NCI-H526 treated with DMSO at 0.1 percent for 48 hours (cell line): ENCODE measurements at regions not wholly inside any gene's neighbourhood (a gene's known extent, or its start where the extent isn't known, plus 50 kb on each side); places are given as distances from the start of the nearest gene placed in this dataset.

ENCODE experiments used
- DNase-seq: peaks from one replicate; lab custom pipeline; 2025; lab: John Stamatoyannopoulos, UW

DNA sequence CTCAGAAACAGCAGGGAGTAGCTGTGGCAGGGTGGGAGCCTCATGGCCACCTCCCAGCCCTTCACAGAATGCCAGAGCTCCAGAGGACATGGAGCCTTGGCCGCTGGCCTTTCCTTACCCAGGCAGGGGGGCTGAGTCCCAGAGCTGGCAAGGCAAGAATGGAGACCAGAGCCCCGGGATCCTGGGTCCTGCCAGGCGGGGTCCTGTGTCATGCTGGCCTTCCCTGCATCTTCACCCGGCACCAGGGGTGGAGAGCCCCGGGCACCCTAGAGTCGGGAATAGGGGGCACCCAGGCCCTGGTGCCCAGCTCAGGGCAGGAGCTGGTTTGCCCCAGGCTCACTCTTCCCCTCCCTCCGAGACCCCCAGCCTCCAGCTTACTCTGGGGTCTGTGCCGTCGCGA is 519.9 kb downstream of the TBC1D22A start:
- DNase-seq, result no peak

DNA sequence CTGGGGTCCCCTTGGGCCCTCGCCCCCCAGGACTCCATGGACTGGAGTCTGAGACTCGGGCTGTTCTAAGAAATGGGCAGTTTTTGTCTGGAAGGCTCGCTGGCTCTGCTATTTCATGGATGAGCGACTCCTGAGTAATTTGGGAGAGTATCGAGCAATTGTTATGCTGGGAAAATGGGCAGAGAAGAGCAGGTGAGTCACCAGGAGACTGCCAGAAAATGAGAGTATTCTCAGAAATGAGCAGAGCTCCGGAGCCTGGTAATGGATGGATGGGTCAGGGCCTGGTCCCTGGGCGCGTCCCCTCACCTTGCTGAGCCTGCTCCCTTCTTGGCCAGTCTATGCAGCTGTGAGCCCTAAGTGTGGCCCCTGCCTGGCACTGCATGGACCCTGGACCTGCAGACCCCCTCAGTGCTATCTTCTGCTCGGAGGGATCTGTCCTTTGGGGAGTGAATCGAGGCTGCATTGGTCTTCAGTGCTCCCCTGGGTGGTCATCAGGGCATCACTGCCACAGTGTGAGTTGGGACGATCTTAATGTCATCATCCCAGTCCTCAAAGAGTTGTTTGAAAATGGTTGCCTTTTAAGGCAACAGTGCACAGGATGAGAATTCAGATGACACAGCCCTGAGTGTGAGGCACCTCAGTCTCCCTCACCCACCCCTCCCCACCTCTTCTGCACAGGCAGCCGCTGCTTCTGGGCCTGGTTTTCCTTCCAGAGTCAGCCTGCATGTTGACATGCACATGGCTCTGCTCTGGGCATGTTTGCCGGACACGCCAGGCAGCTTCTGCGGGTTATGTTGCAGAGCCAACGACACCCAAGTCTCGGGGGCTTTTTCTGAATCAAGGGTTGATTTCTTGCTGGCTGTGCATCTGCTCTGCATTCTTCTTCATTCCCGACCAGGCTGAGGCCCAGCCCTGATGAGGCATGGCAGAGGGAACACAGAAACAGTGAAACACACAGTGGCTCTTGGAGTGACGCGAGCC is 519.0 kb downstream of the TBC1D22A start:
- DNase-seq, result no peak

DNA sequence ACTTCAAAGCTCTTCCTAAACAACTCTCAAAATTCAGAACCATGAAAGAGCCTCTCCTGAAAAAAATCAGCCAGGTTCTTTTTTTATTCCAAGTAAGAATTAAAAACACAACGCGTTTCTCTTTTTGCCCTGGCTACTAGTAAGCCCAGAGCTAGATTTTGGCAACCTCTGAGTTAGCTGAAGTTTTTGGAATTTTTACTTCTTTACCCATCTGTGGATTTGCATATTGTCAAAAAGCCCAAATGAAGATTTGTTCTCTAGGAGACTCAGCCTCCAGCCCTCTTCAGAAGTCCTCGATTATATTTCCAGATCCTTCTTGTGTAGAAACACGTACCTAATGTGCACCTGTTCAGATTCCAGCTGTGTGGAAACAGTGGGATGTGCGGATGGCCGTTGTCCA is 517.9 kb downstream of the TBC1D22A start:
- no peak for DNase-seq

DNA sequence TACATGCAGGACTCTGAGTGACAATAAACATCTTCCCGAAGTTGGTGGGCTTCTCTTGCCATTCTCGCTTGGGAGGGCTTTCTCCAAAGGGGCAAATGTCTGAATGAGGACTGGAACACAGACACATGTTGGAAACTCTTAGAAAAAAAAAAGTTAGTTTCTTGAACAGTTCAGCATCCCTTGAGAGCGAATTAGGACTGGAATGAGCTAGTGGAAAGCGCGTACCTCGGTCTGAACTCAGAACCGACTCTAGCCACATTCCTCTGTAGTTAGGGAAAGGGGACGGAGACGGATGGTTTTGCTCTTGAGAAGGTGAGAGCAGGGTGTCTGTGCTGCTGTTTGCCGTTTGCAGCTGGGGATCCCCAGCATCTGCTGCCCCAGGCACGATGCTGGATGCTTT is 517.3 kb downstream of the TBC1D22A start:
- no peak for DNase-seq

DNA sequence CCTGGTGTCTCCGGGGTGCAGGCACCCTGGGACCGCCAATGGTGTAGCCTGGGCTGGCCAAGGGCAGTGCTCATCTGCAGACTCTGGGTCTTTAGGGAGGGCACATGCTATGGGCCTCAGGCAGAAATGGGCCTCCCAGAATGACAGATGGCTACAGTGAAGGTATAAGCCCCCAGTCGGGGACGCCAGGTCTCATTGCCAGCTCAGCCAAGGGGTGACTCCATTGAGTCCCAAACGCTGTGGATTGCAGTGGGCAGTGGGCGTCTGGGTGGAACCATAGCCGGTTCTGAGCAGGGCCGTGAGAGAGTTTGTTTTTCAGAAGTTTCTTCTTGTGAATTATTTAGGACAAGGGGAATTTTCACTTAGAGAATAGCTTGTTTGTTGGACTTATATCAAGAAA is 516.9 kb downstream of the TBC1D22A start:
- DNase-seq, result no peak

DNA sequence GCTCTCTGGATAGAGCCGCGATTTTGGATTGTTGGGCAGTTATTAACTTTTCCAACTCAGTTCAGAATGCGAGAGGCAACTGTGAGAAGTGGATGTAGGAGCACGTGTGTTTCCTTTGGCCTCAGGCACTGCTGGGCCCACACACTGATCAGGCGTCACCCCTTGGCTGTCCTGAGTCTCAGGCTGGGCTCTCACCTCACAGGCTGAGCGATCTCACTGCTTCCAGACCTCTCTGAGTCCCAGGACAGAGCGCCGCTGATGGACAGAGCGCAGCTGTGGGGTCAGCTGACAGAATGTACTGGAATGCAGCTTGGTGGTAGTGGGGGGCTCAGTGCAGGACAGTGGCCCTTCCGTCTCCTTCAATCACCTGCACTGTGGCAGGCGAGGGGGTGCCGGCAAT is 516.2 kb downstream of the TBC1D22A start:
- no peak for DNase-seq

DNA sequence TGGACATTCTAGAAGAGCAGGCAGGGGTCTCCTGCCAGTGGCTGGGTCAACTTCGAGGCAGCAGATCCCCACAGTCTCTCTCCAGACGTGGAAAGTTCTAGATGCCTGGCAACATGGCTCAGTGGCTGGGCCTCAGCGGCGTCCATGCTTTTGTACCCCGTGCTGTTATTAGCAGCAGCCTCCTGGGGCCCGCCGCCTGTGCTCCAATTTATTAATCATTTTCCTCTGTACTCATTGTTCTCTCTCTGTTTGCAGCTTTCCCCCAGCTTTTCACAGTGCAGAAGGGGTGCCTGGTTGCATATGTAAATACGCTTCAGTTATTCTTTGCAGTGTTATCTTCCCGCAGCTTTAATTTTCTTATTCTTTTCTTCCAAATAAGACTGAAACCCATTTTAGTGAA is 515.1 kb downstream of the TBC1D22A start:
- no peak for DNase-seq

DNA sequence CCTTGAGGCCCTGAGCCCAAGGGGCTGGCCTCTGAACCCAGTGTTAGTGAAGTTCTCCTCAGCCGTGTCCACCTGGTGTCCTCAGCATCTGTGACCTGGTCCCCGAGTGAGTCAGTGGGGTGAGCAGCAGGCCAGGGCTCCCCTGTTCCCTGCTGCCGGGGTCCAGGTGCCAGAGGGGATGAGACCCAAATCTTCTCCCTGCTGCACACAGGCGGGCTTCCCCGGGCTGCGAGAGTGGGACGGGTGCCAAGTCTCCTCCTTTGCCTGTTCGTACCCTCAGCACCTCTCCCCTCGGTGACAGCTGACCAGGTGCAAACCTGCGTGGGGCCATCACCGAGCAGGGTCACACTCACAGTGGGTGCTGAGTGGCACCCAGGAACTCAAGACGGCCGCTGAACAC is 514.5 kb downstream of the TBC1D22A start:
- no peak for DNase-seq

DNA sequence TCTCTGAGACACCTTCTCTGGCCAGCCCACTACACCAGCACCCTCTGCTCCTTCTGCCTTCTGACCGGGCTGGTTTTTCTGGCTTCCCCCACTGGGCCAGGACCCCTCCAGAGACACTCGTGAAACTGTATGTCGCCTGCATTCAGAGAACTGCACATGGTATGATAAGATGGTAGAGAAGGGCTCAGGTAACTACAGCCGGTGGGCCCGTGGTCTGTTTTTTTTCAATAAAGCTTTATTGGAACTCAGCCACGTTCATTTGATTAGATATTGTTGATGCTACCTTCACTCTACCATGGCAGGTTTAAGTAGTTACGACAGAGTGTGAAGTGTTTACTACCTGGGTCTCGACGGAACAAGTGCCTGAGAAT is 514.0 kb downstream of the TBC1D22A start:
- DNase-seq, result no peak

DNA sequence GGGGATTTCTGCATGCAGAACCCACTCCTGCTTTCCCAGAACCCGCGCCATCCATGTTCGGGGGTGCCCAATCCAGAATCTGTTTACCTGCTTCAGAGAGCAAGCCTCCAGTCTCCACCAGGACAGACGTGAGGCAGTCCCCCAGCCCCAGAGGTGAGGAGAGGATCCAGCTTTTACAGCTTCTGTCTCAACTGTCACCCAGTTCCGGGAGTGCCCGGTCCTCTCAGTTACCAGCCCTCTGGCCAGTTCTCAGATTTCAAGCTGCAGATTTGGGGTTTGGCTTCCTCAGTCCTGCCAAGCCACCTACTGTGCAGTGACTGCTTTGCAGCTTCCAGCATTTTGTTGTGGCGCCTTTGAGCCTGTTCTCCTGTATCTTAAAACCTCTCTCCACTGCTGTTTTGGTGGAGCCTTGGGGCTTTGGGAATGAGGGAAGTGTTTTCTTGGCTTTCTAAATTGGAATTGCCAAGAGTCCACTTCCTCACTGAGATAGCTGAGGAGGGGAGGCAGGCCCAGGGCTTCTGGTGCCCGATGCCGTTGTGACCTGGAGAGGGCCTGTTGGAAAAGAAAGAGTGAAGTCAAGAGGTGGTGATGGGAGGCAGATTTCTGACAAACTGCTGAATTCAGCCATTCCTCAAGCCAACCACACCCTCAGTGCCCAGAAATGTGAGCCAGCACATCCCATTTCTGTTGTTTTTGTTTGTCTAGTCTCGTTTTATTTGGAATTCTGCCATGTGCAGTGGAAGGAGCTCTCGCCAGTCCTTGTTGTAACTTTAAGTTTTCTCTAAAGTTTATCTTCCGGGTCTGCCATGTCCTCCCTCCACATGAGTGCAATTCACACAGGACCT is 513.4 kb downstream of the TBC1D22A start:
- DNase-seq, result no peak

DNA sequence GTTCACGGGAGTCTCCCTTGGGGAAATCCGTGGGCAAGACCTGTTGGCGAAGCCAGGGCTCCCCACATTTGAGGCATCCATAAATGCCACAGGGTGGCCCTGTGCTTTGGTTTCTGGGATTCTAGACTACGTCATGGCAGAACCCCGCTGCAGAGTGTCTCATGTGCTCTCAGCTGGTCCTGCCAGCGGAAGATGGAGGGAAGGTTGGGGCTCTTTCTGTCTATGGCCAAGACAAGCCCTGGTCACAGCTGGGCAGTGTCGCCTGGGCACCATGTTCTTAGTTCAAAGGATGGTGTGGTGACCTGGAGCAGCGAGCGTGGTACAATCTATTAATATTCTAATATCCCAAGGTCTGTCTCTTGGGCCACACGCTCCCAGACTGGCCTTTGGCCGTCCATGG is 511.7 kb downstream of the TBC1D22A start:
- DNase-seq, result no peak

DNA sequence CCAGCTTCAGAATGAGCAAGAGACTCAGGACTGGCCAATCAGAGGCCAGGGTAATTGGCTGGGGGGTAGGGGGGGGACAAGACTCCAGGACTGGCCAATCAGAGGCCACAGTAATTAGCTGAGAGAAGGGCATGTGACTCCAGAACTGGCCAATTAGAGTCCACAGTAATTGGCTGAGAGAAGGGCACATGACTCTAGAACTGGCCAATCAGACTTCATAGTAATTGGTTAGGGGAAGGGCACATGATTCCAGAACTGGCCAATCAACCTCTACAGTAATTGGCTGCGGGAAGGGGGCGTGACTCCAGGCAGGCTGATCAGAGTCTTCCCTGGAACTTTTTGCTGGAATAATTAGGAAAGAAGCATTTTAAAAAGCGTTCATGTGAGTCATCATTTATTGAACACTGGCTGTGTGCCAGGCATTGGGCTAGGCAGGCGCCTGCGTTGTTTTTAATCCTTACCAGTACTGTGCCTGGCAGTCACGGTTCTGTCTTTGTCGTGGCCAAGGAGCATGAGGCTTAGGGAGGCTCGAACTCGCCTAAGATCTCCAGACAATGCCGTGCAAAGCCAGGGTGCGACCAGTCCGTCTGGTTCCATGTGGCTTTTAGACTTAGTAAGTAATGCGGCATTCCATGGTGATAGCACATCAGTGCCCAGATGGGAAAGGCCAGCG is 508.1 kb downstream of the TBC1D22A start:
- DNase-seq, result no peak

DNA sequence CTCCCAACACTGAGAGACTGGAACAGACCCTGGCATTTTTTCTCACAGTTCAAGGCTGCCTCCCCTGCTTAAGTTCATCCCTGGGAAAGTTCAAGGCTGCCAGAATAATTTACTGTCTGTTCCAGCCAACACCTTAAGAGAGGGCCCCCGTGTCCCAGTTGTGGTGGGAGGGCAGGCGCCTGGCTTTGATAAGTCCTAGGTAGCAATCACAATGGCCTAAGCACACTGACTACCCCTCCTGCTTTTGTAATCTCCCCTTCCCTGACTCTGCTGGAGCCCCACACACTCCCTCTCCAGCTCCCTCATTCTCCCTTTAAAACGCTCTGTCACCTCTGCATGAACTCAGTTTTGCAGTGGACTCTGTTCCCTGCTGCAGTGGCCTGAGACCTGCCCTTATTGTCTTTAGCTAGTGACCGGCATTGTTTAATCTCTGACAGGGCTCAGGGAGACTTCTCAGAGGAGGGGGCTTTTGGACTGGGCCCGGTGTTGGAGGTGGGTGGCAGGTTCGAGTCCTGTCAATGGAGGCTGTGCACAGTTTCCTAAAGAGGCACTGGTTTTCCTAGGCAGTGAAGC is 507.2 kb downstream of the TBC1D22A start:
- no peak for DNase-seq

DNA sequence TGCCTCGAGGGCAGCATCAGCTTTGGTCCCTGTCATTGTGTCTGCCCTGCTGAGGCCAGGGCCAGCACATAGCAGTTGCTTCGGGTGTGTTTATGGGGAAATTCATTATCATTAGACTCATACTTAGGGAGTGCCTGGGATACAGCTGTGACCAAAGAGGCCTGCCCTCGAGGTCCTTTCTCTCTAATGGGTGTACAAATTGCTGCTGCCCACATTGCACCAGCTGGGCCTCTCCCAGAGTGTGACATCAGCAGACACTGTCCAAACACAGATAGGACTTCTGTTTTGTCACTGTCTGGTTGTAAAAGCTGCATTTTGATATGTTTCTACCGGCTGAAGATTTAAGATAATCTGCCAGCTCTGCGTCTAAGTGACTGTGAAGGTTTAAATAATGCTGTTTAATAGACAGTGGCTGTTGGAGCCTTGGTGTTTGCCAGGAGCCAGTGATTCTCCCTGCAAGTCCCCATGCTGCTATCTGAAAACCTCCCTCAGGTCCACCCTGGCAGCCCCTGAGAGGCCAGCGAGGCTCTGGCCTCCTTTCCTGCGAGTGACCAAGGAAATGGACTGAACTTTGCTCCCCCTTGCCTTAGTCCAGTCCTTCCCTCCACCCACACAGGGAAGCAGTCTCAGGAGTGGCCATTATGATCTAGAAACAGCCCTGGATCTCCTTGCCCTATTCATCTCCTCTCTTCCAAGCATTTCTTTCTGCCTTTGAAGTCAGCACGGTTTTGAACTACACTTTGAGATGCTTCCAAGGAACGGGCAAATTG is 505.2 kb downstream of the TBC1D22A start:
- DNase-seq, result no peak

DNA sequence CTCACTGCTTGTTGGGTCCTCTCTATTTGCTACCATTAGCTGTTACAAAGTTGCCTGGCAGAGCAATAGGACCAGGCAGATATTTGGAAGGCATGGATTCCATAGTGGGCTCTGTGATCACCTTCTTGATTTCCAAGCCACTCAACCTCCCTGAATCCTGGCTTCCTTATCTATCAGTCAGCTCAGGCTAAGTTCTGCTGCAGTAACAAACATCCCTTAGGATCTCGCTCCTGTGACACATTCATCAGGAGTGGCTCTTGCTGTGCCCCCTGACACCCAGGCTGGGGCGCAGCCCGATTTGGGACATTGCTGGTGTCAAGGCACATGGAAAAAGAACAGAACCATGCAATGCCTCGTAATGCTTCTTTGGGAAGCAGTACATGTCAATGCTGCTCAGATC is 503.9 kb downstream of the TBC1D22A start:
- DNase-seq, result no peak

DNA sequence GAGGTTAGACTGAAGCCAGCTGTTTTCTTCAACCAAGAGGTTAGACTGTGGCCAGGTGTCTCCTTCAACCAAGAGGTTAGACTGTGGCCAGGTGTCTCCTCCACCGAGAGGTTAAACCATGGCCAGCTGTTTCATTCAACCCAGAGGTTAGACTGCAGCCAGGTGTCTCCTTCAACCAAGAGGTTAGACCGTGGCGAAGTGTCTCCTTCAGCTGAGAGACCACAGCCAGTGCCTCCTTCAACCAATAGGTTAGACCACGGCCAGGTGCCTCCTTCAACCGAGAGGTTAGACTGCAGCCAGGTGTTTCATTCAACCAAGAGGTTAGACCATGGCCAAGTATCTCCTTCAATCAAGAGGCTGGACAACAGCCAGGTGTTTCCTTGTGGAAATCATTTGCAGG is 498.1 kb downstream of the TBC1D22A start:
- DNase-seq, result no peak

DNA sequence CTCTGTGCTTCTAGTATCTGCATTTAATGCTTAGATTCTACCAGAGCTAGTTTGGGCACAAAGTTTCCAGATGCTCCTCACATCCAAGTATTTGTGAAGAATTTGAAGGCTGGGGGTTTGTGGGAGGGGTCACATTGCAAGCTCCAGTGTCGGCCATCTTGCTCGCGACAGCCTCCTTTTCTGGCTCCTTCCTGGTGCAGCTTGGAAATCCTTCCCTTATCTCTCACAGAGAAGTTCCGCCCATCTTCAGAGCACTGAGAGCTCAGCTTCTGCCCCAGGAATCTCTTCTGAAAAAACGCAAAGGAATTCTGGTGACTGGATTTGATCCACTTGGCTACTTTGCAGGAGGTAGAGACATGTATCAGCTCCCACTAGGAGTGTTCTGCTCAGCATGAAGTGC is 497.5 kb downstream of the TBC1D22A start:
- no peak for DNase-seq

DNA sequence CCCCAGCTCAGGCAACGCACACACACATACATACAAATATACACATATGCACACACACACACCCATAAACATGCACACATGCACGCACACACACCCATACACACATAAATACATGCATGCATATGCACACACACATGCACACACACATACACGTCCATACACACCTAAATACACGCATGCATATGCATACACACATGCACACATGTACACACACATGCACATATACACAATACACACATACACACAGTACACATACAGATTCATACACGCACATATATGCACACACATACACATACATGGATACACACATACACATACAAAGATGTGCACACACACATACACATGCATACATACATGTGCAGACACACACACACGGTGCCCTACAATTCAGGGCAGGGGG is 496.6 kb downstream of the TBC1D22A start:
- no peak for DNase-seq

DNA sequence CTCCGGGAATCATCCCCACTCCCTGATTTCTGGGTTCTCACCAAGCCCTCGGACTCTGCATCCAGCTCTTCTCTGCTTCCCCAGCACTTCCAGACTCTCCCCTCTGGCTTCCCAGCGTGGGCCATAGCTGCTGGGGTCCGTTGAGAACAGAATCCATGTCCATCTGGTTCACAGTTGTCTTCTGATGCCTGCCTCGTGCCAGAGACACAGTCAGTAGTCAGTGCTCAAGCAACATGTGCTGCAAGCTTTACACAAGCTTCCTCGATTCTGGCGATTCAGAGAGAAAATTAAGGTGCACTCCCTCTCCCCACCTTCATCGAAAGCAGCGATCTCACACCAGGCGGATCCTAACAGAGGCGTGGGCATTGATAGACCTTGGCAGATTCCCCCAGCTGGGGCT is 495.5 kb downstream of the TBC1D22A start:
- DNase-seq, result no peak

DNA sequence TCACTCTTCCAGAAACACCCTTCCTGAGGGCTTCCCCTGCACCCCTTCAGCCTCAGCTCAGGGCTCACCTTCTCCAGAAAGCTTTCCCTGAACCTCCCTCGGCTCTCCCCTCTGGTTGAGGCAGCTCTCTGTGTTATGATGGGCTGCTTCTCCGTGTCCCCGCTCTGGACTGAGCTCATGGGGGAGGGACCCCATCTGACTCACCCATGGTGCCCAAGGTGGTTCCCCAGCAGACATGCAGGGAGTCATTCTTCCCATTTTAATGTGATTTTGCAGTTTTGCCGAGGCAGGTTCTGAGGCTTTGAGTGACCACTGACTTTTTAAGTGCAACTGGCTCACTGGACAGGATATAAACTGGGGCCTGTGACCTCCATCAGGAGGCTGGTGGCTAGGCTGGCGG is 495.1 kb downstream of the TBC1D22A start:
- no peak for DNase-seq

DNA sequence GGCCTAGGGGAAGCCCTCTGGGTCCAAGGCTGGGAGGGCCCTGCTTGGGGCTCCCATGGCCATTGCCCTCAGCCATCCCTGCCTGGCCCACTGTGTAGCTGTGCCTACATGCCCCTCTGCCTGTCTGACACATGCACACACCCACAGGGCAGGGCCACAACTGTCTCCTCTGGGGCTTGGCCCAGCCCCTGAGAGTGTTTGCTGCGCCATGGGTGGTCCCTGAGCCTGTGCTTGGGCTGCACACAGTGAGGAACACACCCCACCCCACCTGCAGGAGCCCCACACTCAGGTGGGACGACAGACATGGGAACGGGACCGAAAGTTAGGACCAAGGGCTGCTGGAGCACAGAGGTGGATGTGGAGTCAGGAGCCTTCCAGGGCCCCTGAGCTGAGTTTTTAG is 489.5 kb downstream of the TBC1D22A start:
- DNase-seq, result no peak
